ENCODE measurements at regions not wholly inside any gene's neighbourhood (a gene's known extent, or its start where the extent isn't known, plus 50 kb on each side); places are given as distances from the start of the nearest gene placed in this dataset.

DNA sequence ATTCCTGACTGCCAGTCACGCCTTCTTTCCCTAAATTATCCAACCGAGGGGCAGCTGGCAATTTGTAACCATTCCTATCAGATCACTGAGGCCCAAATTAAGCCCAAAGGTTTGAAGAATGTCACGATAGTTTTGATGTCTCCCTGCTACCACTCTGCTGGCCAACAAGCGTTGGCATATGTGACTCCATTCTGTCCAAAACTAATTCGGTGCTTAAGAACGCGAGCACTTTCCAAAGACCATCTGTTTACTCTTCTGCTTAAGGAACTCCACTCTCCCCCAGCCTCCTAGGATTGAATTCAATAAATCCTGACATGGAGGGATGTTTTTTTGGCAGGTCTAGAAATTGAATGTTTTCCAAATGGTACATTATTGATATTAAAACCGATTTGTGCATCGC is 131.5 kb upstream of the CTBP2 start:
- TF ChIP-seq, protein P1, sequence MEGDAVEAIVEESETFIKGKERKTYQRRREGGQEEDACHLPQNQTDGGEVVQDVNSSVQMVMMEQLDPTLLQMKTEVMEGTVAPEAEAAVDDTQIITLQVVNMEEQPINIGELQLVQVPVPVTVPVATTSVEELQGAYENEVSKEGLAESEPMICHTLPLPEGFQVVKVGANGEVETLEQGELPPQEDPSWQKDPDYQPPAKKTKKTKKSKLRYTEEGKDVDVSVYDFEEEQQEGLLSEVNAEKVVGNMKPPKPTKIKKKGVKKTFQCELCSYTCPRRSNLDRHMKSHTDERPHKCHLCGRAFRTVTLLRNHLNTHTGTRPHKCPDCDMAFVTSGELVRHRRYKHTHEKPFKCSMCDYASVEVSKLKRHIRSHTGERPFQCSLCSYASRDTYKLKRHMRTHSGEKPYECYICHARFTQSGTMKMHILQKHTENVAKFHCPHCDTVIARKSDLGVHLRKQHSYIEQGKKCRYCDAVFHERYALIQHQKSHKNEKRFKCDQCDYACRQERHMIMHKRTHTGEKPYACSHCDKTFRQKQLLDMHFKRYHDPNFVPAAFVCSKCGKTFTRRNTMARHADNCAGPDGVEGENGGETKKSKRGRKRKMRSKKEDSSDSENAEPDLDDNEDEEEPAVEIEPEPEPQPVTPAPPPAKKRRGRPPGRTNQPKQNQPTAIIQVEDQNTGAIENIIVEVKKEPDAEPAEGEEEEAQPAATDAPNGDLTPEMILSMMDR (IDR thresholded peaks at IDR 0.05; ENCODE audit: insufficient read depth, low read depth, low read length, missing control alignments): no peak
- no peak for DNase-seq (ENCODE audit: low read depth)
- H3K4me3 ChIP-seq (ENCODE audit: low read depth, low read length): no peak overlapping the region

DNA sequence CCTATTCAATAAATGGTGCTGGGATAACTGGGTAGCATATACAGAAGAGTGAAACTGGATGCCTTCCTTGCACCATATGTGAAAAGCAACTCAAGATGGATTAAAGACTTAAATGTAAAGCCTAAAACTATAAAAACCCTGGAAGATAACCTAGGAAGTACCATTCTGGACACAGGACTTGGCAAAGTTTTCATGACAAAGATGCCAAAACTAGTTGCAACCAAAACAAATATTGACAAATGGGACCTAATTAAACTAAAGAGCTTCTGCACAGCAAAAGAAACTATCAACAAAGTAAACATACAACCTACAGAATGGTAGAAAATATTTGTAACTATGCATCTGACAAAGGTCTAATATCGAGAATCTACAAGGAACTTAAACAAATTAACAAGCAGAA is 129.1 kb upstream of the CTBP2 start:
- no peak overlapping the region for H3K4me3 ChIP-seq (ENCODE audit: low read depth, low read length)
- no peak for DNase-seq (ENCODE audit: low read depth)
- TF ChIP-seq, protein P1 (IDR thresholded peaks at IDR 0.05; ENCODE audit: insufficient read depth, low read depth, low read length, missing control alignments): no peak

DNA sequence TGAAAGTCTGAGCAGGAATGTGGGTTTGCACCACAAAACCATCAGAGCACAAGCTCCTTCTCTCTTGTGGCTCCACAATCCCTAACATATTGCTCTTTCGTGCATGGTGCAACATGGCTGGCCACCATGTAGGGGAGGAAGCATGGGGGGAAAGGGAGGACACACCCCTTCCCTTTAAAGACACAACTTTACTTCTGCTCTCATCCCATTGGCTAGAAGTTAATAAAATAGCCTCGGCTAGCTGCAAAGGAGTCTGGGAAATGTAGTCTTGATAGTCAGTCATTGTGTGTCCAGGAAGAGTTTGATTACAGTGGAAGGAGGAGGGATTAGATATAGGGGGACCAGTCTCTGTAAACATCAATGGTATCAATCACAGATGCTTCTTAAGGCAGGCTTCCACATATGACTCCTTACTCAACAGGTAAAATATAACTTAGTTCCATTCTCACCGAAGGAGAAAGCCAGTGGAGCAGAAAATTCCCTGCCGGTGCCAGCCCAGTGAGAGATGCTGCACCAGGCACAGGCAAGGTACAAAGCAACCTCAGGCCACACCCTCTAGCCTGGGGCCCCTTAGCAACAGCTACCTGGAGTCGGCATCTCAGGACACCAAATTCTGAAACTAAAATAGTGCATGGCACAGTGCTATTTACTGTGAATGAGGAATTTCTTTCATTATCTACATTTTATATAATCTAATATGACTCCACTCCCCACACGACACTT is 124.7 kb upstream of the CTBP2 start:
- no peak for DNase-seq (ENCODE audit: low read depth)

DNA sequence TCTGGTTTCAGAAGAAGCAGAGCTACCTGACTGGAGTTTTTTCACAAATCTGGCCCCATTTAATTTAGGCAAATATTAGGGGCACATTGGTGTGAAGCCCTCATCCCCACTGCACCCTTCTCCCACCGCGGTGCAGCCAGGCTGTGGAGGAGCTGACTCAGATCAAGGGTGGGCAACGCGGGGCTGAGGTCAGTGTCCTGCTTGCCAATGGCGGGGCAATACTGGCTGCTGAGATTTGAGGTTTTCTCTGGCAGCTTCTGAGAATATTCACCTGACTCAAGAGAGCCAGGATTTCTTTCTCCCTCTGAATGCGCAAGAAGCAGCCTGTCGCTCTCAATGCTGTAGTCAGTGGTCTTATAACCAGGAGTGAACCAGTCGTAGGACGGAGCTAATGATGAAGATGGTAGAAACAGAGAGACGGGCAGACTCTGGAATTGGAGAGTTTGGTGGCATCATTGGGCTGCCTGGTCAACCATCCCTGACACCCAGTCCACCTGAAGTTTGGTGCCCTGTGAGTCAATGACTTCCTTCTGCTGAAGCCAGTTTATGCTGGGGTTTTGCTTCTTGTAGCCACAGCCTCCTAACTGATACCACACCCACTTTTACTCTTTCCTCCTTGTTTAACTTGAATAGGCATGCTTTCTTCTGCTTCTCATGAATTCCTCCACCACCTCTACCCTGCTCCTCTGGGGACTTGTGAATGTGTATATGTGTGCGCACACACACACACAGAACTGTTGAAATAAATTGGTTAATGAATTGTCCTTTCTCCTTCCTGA is 123.7 kb upstream of the CTBP2 start:
- no peak overlapping the region for H3K4me3 ChIP-seq (ENCODE audit: low read depth, low read length)
- no peak for DNase-seq (ENCODE audit: low read depth)
- TF ChIP-seq, protein P1 (IDR thresholded peaks at IDR 0.05; ENCODE audit: insufficient read depth, low read depth, low read length, missing control alignments): no peak

More for the DNA sequence above, 124.7 kb upstream of the CTBP2 start:
- TF ChIP-seq, protein P1 (IDR thresholded peaks at IDR 0.05; ENCODE audit: insufficient read depth, low read depth, low read length, missing control alignments): no peak
- H3K4me3 ChIP-seq (ENCODE audit: low read depth, low read length): no peak overlapping the region

DNA sequence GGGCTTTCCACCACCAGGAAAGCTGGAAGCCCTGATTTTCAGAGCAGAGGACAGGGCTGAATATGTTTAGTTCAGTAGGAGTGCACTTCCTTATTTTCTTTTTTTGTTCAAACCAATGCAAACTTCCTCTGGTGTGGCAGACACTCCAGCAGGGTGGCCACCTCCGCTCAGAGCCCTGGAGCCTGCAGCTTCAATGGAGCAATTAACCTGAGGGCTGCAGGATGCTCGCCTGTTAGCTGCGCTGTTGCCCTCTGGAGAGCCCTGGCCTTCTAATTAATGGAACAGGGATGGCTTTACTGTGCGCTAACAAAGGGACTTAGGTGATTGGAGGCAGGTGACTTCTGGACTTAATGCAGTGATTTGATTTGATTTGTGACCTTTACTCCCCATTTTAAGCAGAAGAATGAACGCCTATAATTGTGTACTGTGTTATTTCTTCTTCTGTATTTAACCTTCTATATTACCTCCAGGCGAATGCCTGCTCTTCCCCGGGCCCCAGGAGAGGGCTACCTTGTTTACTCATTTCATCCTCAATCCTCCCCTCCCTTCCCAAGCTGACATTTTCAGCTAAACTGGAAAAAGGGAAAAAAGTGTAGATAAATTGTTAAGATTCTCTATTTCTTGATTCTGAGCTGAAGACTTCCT is 123.0 kb upstream of the CTBP2 start:
- no peak for DNase-seq (ENCODE audit: low read depth)
- TF ChIP-seq, protein P1 (IDR thresholded peaks at IDR 0.05; ENCODE audit: insufficient read depth, low read depth, low read length, missing control alignments): no peak
- H3K4me3 ChIP-seq (ENCODE audit: low read depth, low read length): no peak overlapping the region

DNA sequence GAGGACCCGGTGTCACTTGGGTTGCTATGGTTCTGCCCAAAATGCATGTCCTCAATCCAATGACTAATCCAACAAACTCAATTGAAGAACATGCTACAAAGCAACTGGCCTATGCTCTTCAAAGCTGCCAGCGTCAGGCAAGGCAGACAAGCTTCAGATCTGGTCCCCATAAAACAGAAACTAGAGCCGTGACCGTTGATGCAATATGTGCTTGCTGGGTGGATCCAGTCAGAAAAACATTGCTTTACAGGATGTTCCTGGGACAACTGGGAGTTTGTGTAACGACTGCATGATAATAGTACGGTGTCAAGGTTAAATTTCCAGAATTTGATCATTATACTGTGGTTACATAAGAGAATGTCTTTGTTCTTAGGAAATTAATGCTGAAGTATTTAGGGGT is 120.7 kb upstream of the CTBP2 start:
- H3K4me3 ChIP-seq (ENCODE audit: low read depth, low read length): no peak overlapping the region
- TF ChIP-seq, protein P1 (IDR thresholded peaks at IDR 0.05; ENCODE audit: insufficient read depth, low read depth, low read length, missing control alignments): no peak
- DNase-seq (ENCODE audit: low read depth): no peak

All from GM12865 (cell line).